ENCODE measurements at regions not wholly inside any gene's neighbourhood (a gene's known extent, or its start where the extent isn't known, plus 50 kb on each side); places are given as distances from the start of the nearest gene placed in this dataset.

GRCh38 chr3:67288466-67289106, 290.5 kb downstream of the KBTBD8 start:
- 31% methylated on average over 1 of the region's 1 CpG for WGBS

GRCh38 chr3:67289626-67290025, 291.5 kb downstream of the KBTBD8 start:
- Histone ChIP-seq H3K4me1 (ENCODE audit: control insufficient read depth in 2 of 2, insufficient read depth in 2 of 2, low read length in 2 of 2) (no peaks in the 10 kb centered on the region), H3K36me3 (ENCODE audit: control insufficient read depth in 2 of 2, insufficient read depth in 2 of 2, low read length in 1 of 2) (no peaks in the 10 kb centered on the region), H3K9me3 (ENCODE audit: control insufficient read depth in 2 of 2, insufficient read depth in 1 of 2, low read length in 1 of 2) (no peaks in the 10 kb centered on the region), H3K27ac (ENCODE audit: low read depth in 1 of 2, low read length in 1 of 2) (no peak overlapping the region), H3K4me3 (ENCODE audit: low read length in 2 of 2) (no peak overlapping the region), H3K27me3 (ENCODE audit: control insufficient read depth in 2 of 2, insufficient read depth in 1 of 2, low read length in 1 of 2) (no peaks in the 10 kb centered on the region)
- WGBS = 92% methylated on average over 1 of the region's 1 CpG
- no peak for DNase-seq (ENCODE audit: low read depth in 6 of 9, low spot score in 9 of 9)

More at GRCh38 chr3:67288466-67289106, 290.5 kb downstream of the KBTBD8 start:
- H3K36me3 ChIP-seq (ENCODE audit: control insufficient read depth in 2 of 2, insufficient read depth in 2 of 2, low read length in 1 of 2) = no peaks in the 10 kb centered on the region
- H3K4me3 ChIP-seq (ENCODE audit: low read length in 2 of 2) = no peak overlapping the region
- H3K9me3 ChIP-seq (ENCODE audit: control insufficient read depth in 2 of 2, insufficient read depth in 1 of 2, low read length in 1 of 2) = no peaks in the 10 kb centered on the region
- H3K27ac ChIP-seq (ENCODE audit: low read depth in 1 of 2, low read length in 1 of 2) = no peak overlapping the region
- H3K4me1 ChIP-seq (ENCODE audit: control insufficient read depth in 2 of 2, insufficient read depth in 2 of 2, low read length in 2 of 2) = no peaks in the 10 kb centered on the region
- no peaks in the 10 kb centered on the region for H3K27me3 ChIP-seq (ENCODE audit: control insufficient read depth in 2 of 2, insufficient read depth in 1 of 2, low read length in 1 of 2)
- no peak for DNase-seq (ENCODE audit: low read depth in 6 of 9, low spot score in 9 of 9)

GRCh38 chr3:67290438-67290837, 292.3 kb downstream of the KBTBD8 start:
- no peak overlapping the region for H3K27ac ChIP-seq (ENCODE audit: low read depth in 1 of 2, low read length in 1 of 2)
- H3K4me1 ChIP-seq (ENCODE audit: control insufficient read depth in 2 of 2, insufficient read depth in 2 of 2, low read length in 2 of 2) = no peaks in the 10 kb centered on the region
- DNase-seq (ENCODE audit: low read depth in 6 of 9, low spot score in 9 of 9) = peak in 1 of 9 donors; percentile 7
- WGBS = 87% methylated on average over 4 of the region's 4 CpGs
- H3K9me3 ChIP-seq (ENCODE audit: control insufficient read depth in 2 of 2, insufficient read depth in 1 of 2, low read length in 1 of 2) = no peaks in the 10 kb centered on the region
- no peaks in the 10 kb centered on the region for H3K36me3 ChIP-seq (ENCODE audit: control insufficient read depth in 2 of 2, insufficient read depth in 2 of 2, low read length in 1 of 2)
- no peaks in the 10 kb centered on the region for H3K27me3 ChIP-seq (ENCODE audit: control insufficient read depth in 2 of 2, insufficient read depth in 1 of 2, low read length in 1 of 2)
- no peak overlapping the region for H3K4me3 ChIP-seq (ENCODE audit: low read length in 2 of 2)

GRCh38 chr3:67291287-67292252, 293.5 kb downstream of the KBTBD8 start:
- no peak for DNase-seq (ENCODE audit: low read depth in 6 of 9, low spot score in 9 of 9)
- 84% methylated on average over 11 of the region's 11 CpGs for WGBS
- Histone ChIP-seq H3K36me3 (ENCODE audit: control insufficient read depth in 2 of 2, insufficient read depth in 2 of 2, low read length in 1 of 2) (no peaks in the 10 kb centered on the region), H3K9me3 (ENCODE audit: control insufficient read depth in 2 of 2, insufficient read depth in 1 of 2, low read length in 1 of 2) (no peaks in the 10 kb centered on the region), H3K27me3 (ENCODE audit: control insufficient read depth in 2 of 2, insufficient read depth in 1 of 2, low read length in 1 of 2) (no peaks in the 10 kb centered on the region), H3K27ac (ENCODE audit: low read depth in 1 of 2, low read length in 1 of 2) (no peak overlapping the region), H3K4me1 (ENCODE audit: control insufficient read depth in 2 of 2, insufficient read depth in 2 of 2, low read length in 2 of 2) (no peaks in the 10 kb centered on the region), H3K4me3 (ENCODE audit: low read length in 2 of 2) (no peak overlapping the region)

- 78% methylated on average over 3 of the region's 3 CpGs for WGBS
Measured at GRCh38 chr3:67292356-67293121, 294.4 kb downstream of the KBTBD8 start.

GRCh38 chr3:67294341-67294740, 296.2 kb downstream of the KBTBD8 start:
- DNase-seq (ENCODE audit: low read depth in 6 of 9, low spot score in 9 of 9) = no peak
- H3K36me3 ChIP-seq (ENCODE audit: control insufficient read depth in 2 of 2, insufficient read depth in 2 of 2, low read length in 1 of 2) = no peaks in the 10 kb centered on the region
- no peak overlapping the region for H3K27ac ChIP-seq (ENCODE audit: low read depth in 1 of 2, low read length in 1 of 2)
- no peak overlapping the region for H3K4me3 ChIP-seq (ENCODE audit: low read length in 2 of 2)
- no peaks in the 10 kb centered on the region for H3K27me3 ChIP-seq (ENCODE audit: control insufficient read depth in 2 of 2, insufficient read depth in 1 of 2, low read length in 1 of 2)
- H3K4me1 ChIP-seq (ENCODE audit: control insufficient read depth in 2 of 2, insufficient read depth in 2 of 2, low read length in 2 of 2) = no peaks in the 10 kb centered on the region
- WGBS = 96% methylated on average over 3 of the region's 3 CpGs
- H3K9me3 ChIP-seq (ENCODE audit: control insufficient read depth in 2 of 2, insufficient read depth in 1 of 2, low read length in 1 of 2) = no peaks in the 10 kb centered on the region

More at GRCh38 chr3:67292356-67293121, 294.4 kb downstream of the KBTBD8 start:
- H3K27me3 ChIP-seq (ENCODE audit: control insufficient read depth in 2 of 2, insufficient read depth in 1 of 2, low read length in 1 of 2) = no peaks in the 10 kb centered on the region
- no peak overlapping the region for H3K27ac ChIP-seq (ENCODE audit: low read depth in 1 of 2, low read length in 1 of 2)
- H3K9me3 ChIP-seq (ENCODE audit: control insufficient read depth in 2 of 2, insufficient read depth in 1 of 2, low read length in 1 of 2) = no peaks in the 10 kb centered on the region
- DNase-seq (ENCODE audit: low read depth in 6 of 9, low spot score in 9 of 9) = no peak
- H3K4me3 ChIP-seq (ENCODE audit: low read length in 2 of 2) = no peak overlapping the region
- H3K36me3 ChIP-seq (ENCODE audit: control insufficient read depth in 2 of 2, insufficient read depth in 2 of 2, low read length in 1 of 2) = no peaks in the 10 kb centered on the region
- H3K4me1 ChIP-seq (ENCODE audit: control insufficient read depth in 2 of 2, insufficient read depth in 2 of 2, low read length in 2 of 2) = no peaks in the 10 kb centered on the region

GRCh38 chr3:67296039-67296892, 298.2 kb downstream of the KBTBD8 start:
- Histone ChIP-seq H3K27me3 (ENCODE audit: control insufficient read depth in 2 of 2, insufficient read depth in 1 of 2, low read length in 1 of 2) (no peaks in the 10 kb centered on the region), H3K9me3 (ENCODE audit: control insufficient read depth in 2 of 2, insufficient read depth in 1 of 2, low read length in 1 of 2) (no peaks in the 10 kb centered on the region), H3K36me3 (ENCODE audit: control insufficient read depth in 2 of 2, insufficient read depth in 2 of 2, low read length in 1 of 2) (no peaks in the 10 kb centered on the region), H3K4me1 (ENCODE audit: control insufficient read depth in 2 of 2, insufficient read depth in 2 of 2, low read length in 2 of 2) (no peaks in the 10 kb centered on the region), H3K4me3 (ENCODE audit: low read length in 2 of 2) (no peak overlapping the region), H3K27ac (ENCODE audit: low read depth in 1 of 2, low read length in 1 of 2) (no peak overlapping the region)
- DNase-seq (ENCODE audit: low read depth in 6 of 9, low spot score in 9 of 9) = no peak
- WGBS = 87% methylated on average over 5 of the region's 5 CpGs

- Histone ChIP-seq H3K9me3 (ENCODE audit: control insufficient read depth in 2 of 2, insufficient read depth in 1 of 2, low read length in 1 of 2) (no peaks in the 10 kb centered on the region), H3K36me3 (ENCODE audit: control insufficient read depth in 2 of 2, insufficient read depth in 2 of 2, low read length in 1 of 2) (no peaks in the 10 kb centered on the region), H3K4me3 (ENCODE audit: low read length in 2 of 2) (no peak overlapping the region), H3K4me1 (ENCODE audit: control insufficient read depth in 2 of 2, insufficient read depth in 2 of 2, low read length in 2 of 2) (no peaks in the 10 kb centered on the region), H3K27ac (ENCODE audit: low read depth in 1 of 2, low read length in 1 of 2) (no peak overlapping the region), H3K27me3 (ENCODE audit: control insufficient read depth in 2 of 2, insufficient read depth in 1 of 2, low read length in 1 of 2) (no peaks in the 10 kb centered on the region)
- 96% methylated on average over 4 of the region's 4 CpGs for WGBS
- DNase-seq (ENCODE audit: low read depth in 6 of 9, low spot score in 9 of 9) = no peak
Measured at GRCh38 chr3:67297715-67298475, 299.8 kb downstream of the KBTBD8 start.
